ENCODE measurements at regions not wholly inside any gene's neighbourhood (a gene's known extent, or its start where the extent isn't known, plus 50 kb on each side); places are given as distances from the start of the nearest gene placed in this dataset.

DNA sequence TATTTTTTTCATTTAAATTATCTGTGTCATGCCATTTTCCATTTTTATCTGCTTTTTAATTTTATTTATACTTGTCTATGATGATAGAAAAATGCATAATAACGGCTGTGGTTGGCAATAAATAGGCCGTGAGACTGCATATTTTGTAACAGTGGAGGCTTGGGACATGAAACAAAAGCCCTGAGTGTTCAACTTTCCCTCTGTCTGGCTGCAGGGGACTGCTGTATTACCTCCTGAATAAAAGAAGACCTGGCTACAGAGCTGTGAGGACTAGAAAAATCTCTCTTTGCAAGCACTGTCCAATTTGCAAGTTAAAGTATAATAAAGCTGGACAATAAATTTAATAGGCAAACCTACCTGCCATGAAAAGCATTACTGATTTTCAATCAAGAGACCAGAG, 82.1 kb downstream of the MAGEB10 start:
- Histone ChIP-seq H3K27ac (ENCODE audit: low read length) (no peak overlapping the region), H3K27me3 (ENCODE audit: control insufficient read depth, insufficient read depth, low read length) (no peaks in the 10 kb centered on the region), H3K4me3 (ENCODE audit: low read depth in 2 of 2, low read length in 2 of 2) (no peak overlapping the region), H3K4me1 (ENCODE audit: control insufficient read depth, insufficient read depth, low read length) (no peaks in the 10 kb centered on the region), H3K36me3 (ENCODE audit: control insufficient read depth, insufficient read depth, low read length) (no peaks in the 10 kb centered on the region), H3K9me3 (ENCODE audit: control insufficient read depth, insufficient read depth, low read depth, low read length) (no peaks in the 10 kb centered on the region)
- ChIA-PET POLR2A (no interaction called here), CTCF (no interaction called here)
- DNase-seq (ENCODE audit: low read depth, low spot score) (no peak), ATAC-seq (no peak)
- in situ Hi-C loops (cut with HindIII; ENCODE audit: low pct_unique_long_range_greater_than_20kb, low sequenced_read_pairs) (no loop called here), intact Hi-C loops (cut with micrococcal nuclease; ENCODE audit: unreplicated experiment) (no loop called here)
- no TSS peak for BruUV-seq (replicated peaks)
- TF ChIP-seq, protein P1, sequence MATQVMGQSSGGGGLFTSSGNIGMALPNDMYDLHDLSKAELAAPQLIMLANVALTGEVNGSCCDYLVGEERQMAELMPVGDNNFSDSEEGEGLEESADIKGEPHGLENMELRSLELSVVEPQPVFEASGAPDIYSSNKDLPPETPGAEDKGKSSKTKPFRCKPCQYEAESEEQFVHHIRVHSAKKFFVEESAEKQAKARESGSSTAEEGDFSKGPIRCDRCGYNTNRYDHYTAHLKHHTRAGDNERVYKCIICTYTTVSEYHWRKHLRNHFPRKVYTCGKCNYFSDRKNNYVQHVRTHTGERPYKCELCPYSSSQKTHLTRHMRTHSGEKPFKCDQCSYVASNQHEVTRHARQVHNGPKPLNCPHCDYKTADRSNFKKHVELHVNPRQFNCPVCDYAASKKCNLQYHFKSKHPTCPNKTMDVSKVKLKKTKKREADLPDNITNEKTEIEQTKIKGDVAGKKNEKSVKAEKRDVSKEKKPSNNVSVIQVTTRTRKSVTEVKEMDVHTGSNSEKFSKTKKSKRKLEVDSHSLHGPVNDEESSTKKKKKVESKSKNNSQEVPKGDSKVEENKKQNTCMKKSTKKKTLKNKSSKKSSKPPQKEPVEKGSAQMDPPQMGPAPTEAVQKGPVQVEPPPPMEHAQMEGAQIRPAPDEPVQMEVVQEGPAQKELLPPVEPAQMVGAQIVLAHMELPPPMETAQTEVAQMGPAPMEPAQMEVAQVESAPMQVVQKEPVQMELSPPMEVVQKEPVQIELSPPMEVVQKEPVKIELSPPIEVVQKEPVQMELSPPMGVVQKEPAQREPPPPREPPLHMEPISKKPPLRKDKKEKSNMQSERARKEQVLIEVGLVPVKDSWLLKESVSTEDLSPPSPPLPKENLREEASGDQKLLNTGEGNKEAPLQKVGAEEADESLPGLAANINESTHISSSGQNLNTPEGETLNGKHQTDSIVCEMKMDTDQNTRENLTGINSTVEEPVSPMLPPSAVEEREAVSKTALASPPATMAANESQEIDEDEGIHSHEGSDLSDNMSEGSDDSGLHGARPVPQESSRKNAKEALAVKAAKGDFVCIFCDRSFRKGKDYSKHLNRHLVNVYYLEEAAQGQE (IDR thresholded peaks at IDR 0.05; ENCODE audit: insufficient read depth in 1 of 2, low read depth in 2 of 2, low read length in 1 of 2), result no peak
- TF ChIP-seq SIN3A (IDR thresholded peaks at IDR 0.05; ENCODE audit: borderline replicate concordance, insufficient read depth, low read depth, low read length), result no peak
- TF ChIP-seq, protein P2, sequence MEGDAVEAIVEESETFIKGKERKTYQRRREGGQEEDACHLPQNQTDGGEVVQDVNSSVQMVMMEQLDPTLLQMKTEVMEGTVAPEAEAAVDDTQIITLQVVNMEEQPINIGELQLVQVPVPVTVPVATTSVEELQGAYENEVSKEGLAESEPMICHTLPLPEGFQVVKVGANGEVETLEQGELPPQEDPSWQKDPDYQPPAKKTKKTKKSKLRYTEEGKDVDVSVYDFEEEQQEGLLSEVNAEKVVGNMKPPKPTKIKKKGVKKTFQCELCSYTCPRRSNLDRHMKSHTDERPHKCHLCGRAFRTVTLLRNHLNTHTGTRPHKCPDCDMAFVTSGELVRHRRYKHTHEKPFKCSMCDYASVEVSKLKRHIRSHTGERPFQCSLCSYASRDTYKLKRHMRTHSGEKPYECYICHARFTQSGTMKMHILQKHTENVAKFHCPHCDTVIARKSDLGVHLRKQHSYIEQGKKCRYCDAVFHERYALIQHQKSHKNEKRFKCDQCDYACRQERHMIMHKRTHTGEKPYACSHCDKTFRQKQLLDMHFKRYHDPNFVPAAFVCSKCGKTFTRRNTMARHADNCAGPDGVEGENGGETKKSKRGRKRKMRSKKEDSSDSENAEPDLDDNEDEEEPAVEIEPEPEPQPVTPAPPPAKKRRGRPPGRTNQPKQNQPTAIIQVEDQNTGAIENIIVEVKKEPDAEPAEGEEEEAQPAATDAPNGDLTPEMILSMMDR (IDR thresholded peaks at IDR 0.05), result no peak
- no peak for TF ChIP-seq POLR2AphosphoS5 (IDR thresholded peaks at IDR 0.05; ENCODE audit: low read depth, low read length)
- TF ChIP-seq TCF7L2 (IDR thresholded peaks at IDR 0.05; ENCODE audit: low read depth, low read length), result no peak

DNA sequence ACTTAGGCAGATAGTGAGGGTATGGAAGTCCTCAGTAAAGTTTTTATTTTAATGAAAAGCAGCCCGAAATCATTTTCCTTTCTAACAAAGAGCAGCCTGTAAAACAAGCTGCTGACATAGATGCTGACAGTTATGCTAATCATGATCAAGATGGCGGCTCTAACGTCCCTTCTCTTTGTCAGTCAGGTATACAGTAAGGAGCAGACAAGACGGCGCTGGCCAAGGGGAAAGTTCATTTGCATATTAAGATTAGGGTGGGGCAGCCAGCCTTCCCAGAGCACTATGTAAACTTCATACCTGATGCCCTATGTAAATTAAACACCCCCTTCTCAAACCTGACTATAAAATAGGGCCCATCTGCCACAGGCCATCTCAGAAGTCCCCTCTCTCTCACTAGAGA, 76.9 kb downstream of the MAGEB10 start:
- in situ Hi-C loops (cut with HindIII; ENCODE audit: low pct_unique_long_range_greater_than_20kb, low sequenced_read_pairs), result no loop called here
- H3K27ac ChIP-seq (ENCODE audit: low read length), result no peak overlapping the region
- ATAC-seq (no peak), DNase-seq (ENCODE audit: low read depth, low spot score) (no peak)
- ChIA-PET CTCF (no interaction called here), POLR2A (no interaction called here)
- no peak for TF ChIP-seq POLR2AphosphoS5 (IDR thresholded peaks at IDR 0.05; ENCODE audit: low read depth, low read length)
- TF ChIP-seq SIN3A (IDR thresholded peaks at IDR 0.05; ENCODE audit: borderline replicate concordance, insufficient read depth, low read depth, low read length), result no peak
- TF ChIP-seq, protein P1 (IDR thresholded peaks at IDR 0.05; ENCODE audit: insufficient read depth in 1 of 2, low read depth in 2 of 2, low read length in 1 of 2), result no peak
- no peak for TF ChIP-seq TCF7L2 (IDR thresholded peaks at IDR 0.05; ENCODE audit: low read depth, low read length)
- TF ChIP-seq, protein P2 (IDR thresholded peaks at IDR 0.05), result no peak
- no peaks in the 10 kb centered on the region for H3K4me1 ChIP-seq (ENCODE audit: control insufficient read depth, insufficient read depth, low read length)
- no peak overlapping the region for H3K4me3 ChIP-seq (ENCODE audit: low read depth in 2 of 2, low read length in 2 of 2)
- no TSS peak for BruUV-seq (replicated peaks)
- H3K27me3 ChIP-seq (ENCODE audit: control insufficient read depth, insufficient read depth, low read length), result no peaks in the 10 kb centered on the region
- H3K9me3 ChIP-seq (ENCODE audit: control insufficient read depth, insufficient read depth, low read depth, low read length), result no peaks in the 10 kb centered on the region
- H3K36me3 ChIP-seq (ENCODE audit: control insufficient read depth, insufficient read depth, low read length), result no peaks in the 10 kb centered on the region
- intact Hi-C loops (cut with micrococcal nuclease; ENCODE audit: unreplicated experiment), result no loop called here

Data from Panc1 (cell line).